ENCODE measurements at regions not wholly inside any gene's neighbourhood (a gene's known extent, or its start where the extent isn't known, plus 50 kb on each side); places are given as distances from the start of the nearest gene placed in this dataset.

GRCh38 chr4:81700189-81700588, 228.5 kb upstream of the RASGEF1B start:
- DNase-seq (ENCODE audit: low read depth, low spot score) (no peak), FAIRE-seq (no peak), ATAC-seq (no peak)
- WGBS (ENCODE audit: insufficient coverage, insufficient replicate concordance, low lambda C conversion rate, missing lambda C conversion rate) = 6% methylated on average over 4 of the region's 4 CpGs
- Histone ChIP-seq H3K36me3 (ENCODE audit: control insufficient read depth in 2 of 2, insufficient read depth in 2 of 2, low read length in 1 of 2) (no peaks in the 10 kb centered on the region), H3K4me2 (ENCODE audit: control insufficient read depth, insufficient read depth) (no peak overlapping the region), H3K9ac (ENCODE audit: control insufficient read depth, insufficient read depth, low read length) (no peak overlapping the region), H3K4me3 (no peak overlapping the region), H3K27me3 (replicated peaks in 1 of 2; ENCODE audit: control insufficient read depth in 2 of 2, insufficient read depth in 2 of 2, low read length in 1 of 2) (no peaks in the 10 kb centered on the region), H3K27ac (ENCODE audit: control insufficient read depth, insufficient read depth) (no peak overlapping the region), H2AFZ (ENCODE audit: control insufficient read depth, low read depth, low read length) (no peak overlapping the region), H4K20me1 (ENCODE audit: control insufficient read depth, insufficient read depth) (no peaks in the 10 kb centered on the region), H3K79me2 (ENCODE audit: control insufficient read depth, insufficient read depth, low read length) (no peaks in the 10 kb centered on the region), H3K4me1 (ENCODE audit: control insufficient read depth, insufficient read depth, low read length) (no peaks in the 10 kb centered on the region), H3K9me3 (replicated peaks; ENCODE audit: control insufficient read depth, insufficient read depth, low read length) (no peaks in the 10 kb centered on the region)
- ChIA-PET CTCF (interaction anchor here (0.9 kb wide), 1 partner anchor 348 kb away, joined by 3 read pairs; no protein-coding TSS in a partner anchor), POLR2A (no interaction called here), RAD21 (ENCODE audit: unreplicated experiment) (no interaction called here), SMC1A (ENCODE audit: uncharacterized antibody, unreplicated experiment) (no interaction called here)
- in situ Hi-C loops (cut with MboI) (no loop called here), intact Hi-C loops (cut with micrococcal nuclease; ENCODE audit: unreplicated experiment) (no loop called here)
- no TSS peak for BruUV-seq (replicated peaks)
- no peak for TF ChIP-seq HDAC2 (IDR thresholded peaks at IDR 0.05)

- FAIRE-seq (no peak), DNase-seq (ENCODE audit: low read depth, low spot score) (no peak), ATAC-seq (no peak)
- Histone ChIP-seq H3K4me2 (ENCODE audit: control insufficient read depth, insufficient read depth) (no peak overlapping the region), H2AFZ (ENCODE audit: control insufficient read depth, low read depth, low read length) (no peak overlapping the region), H3K27ac (ENCODE audit: control insufficient read depth, insufficient read depth) (no peak overlapping the region), H3K36me3 (ENCODE audit: control insufficient read depth in 2 of 2, insufficient read depth in 2 of 2, low read length in 1 of 2) (no peaks in the 10 kb centered on the region), H3K27me3 (replicated peaks in 1 of 2; ENCODE audit: control insufficient read depth in 2 of 2, insufficient read depth in 2 of 2, low read length in 1 of 2) (no peaks in the 10 kb centered on the region), H3K9ac (ENCODE audit: control insufficient read depth, insufficient read depth, low read length) (no peak overlapping the region), H3K9me3 (replicated peaks; ENCODE audit: control insufficient read depth, insufficient read depth, low read length) (no peaks in the 10 kb centered on the region), H3K4me3 (no peak overlapping the region), H4K20me1 (ENCODE audit: control insufficient read depth, insufficient read depth) (no peaks in the 10 kb centered on the region), H3K4me1 (ENCODE audit: control insufficient read depth, insufficient read depth, low read length) (no peaks in the 10 kb centered on the region), H3K79me2 (ENCODE audit: control insufficient read depth, insufficient read depth, low read length) (no peaks in the 10 kb centered on the region)
- POLR2A ChIA-PET = no interaction called here
- BruUV-seq (replicated peaks) = no TSS peak
- intact Hi-C loops (cut with micrococcal nuclease; ENCODE audit: unreplicated experiment) = no loop called here
- 25% methylated on average over 6 of the region's 6 CpGs for WGBS (ENCODE audit: insufficient coverage, insufficient replicate concordance, low lambda C conversion rate, missing lambda C conversion rate)
- in situ Hi-C loops (cut with MboI) = no loop called here
- RAD21 ChIA-PET (ENCODE audit: unreplicated experiment) = interaction anchor here (0.6 kb wide), 1 partner anchor 137 kb away, joined by 3 read pairs; no protein-coding TSS in a partner anchor
- SMC1A ChIA-PET (ENCODE audit: uncharacterized antibody, unreplicated experiment) = interaction anchor here (0.5 kb wide), 1 partner anchor 961 kb away, joined by 3 read pairs; no protein-coding TSS in a partner anchor
- no peak for TF ChIP-seq RFX5 (IDR thresholded peaks at IDR 0.05; ENCODE audit: low read depth, low read length)
- TF ChIP-seq CEBPZ (IDR thresholded peaks at IDR 0.05; ENCODE audit: low read depth, low read length) = no peak
- TF ChIP-seq KDM1A (IDR thresholded peaks at IDR 0.05; ENCODE audit: borderline replicate concordance) = no peak
- TF ChIP-seq ZNF274 (IDR thresholded peaks at IDR 0.05; ENCODE audit: insufficient read depth, insufficient read length) = no peak
- no peak for TF ChIP-seq MYC (IDR thresholded peaks at IDR 0.05; ENCODE audit: insufficient read depth, insufficient read length, insufficient replicate concordance, low read length, severe bottlenecking)
- TF ChIP-seq E2F4 (IDR thresholded peaks at IDR 0.05; ENCODE audit: low read depth, low read length) = no peak
- CTCF ChIA-PET = interaction anchor here (0.6 to 1.1 kb wide), 2 partner anchors 8 to 31 kb away, joined by 3 to 4 read pairs; no protein-coding TSS in a partner anchor
These were observed 227.0 kb upstream of the RASGEF1B start for GRCh38 chr4:81698538-81699296.

Data from GM12878 (cell line).